ENCODE measurements at regions not wholly inside any gene's neighbourhood (a gene's known extent, or its start where the extent isn't known, plus 50 kb on each side); places are given as distances from the start of the nearest gene placed in this dataset.

GRCh38 chr20:12627485-12627884, 381.3 kb upstream of the SPTLC3 start:
- H3K9me3 Mint-ChIP-seq, result no peaks in the 10 kb centered on the region
- H3K9ac ChIP-seq, result no peak overlapping the region
- no peaks in the 10 kb centered on the region for H3K36me3 ChIP-seq
- no peak overlapping the region for H3K4me2 ChIP-seq
- no peak overlapping the region for H3K4me3 Mint-ChIP-seq
- no peak overlapping the region for H3K27ac Mint-ChIP-seq
- no peaks in the 10 kb centered on the region for H3K27me3 Mint-ChIP-seq (ENCODE audit: insufficient read depth, low read depth)
- TF ChIP-seq EZH2 (IDR thresholded peaks at IDR 0.05), result no peak
- no peaks in the 10 kb centered on the region for H3K27me3 ChIP-seq
- no peak for DNase-seq (ENCODE audit: low spot score)
- no peak overlapping the region for H2AFZ ChIP-seq (replicated peaks)
- H3K79me2 ChIP-seq (ENCODE audit: low read depth), result no peaks in the 10 kb centered on the region
- no peaks in the 10 kb centered on the region for H3K36me3 Mint-ChIP-seq
- no peaks in the 10 kb centered on the region for H3K9me3 ChIP-seq (ENCODE audit: low read depth)
- H4K20me1 ChIP-seq (ENCODE audit: low read depth), result no peaks in the 10 kb centered on the region
- no peak overlapping the region for H3K27ac ChIP-seq
- no peaks in the 10 kb centered on the region for H3K4me1 Mint-ChIP-seq
- H3K4me1 ChIP-seq, result no peaks in the 10 kb centered on the region
- no peak overlapping the region for H3K4me3 ChIP-seq
- no peaks in the 10 kb centered on the region for H3F3A ChIP-seq (ENCODE audit: low read depth)

GRCh38 chr20:12638633-12639312, 370.0 kb upstream of the SPTLC3 start:
- Histone ChIP-seq H3F3A (ENCODE audit: low read depth) (no peaks in the 10 kb centered on the region), H3K27me3 (no peaks in the 10 kb centered on the region), H3K79me2 (ENCODE audit: low read depth) (no peaks in the 10 kb centered on the region), H3K9ac (no peak overlapping the region), H3K36me3 (no peaks in the 10 kb centered on the region), H3K27ac (no peak overlapping the region), H2AFZ (replicated peaks) (no peak overlapping the region), H3K4me3 (no peak overlapping the region), H4K20me1 (ENCODE audit: low read depth) (no peaks in the 10 kb centered on the region), H3K9me3 (ENCODE audit: low read depth) (no peaks in the 10 kb centered on the region), H3K4me1 (peaks cover 20% of the 10 kb centered on the region), H3K4me2 (no peak overlapping the region)
- H3K4me1 Mint-ChIP-seq, result peaks cover 18% of the 10 kb centered on the region
- H3K9me3 Mint-ChIP-seq, result no peaks in the 10 kb centered on the region
- H3K27ac Mint-ChIP-seq, result no peak overlapping the region
- H3K4me3 Mint-ChIP-seq, result no peak overlapping the region
- peaks cover 5% of the 10 kb centered on the region for H3K27me3 Mint-ChIP-seq (ENCODE audit: insufficient read depth, low read depth)
- no peaks in the 10 kb centered on the region for H3K36me3 Mint-ChIP-seq
- TF ChIP-seq CTCF (IDR thresholded peaks at IDR 0.05) (no peak), EZH2phosphoT487 (IDR thresholded peaks at IDR 0.05) (no peak), EZH2 (IDR thresholded peaks at IDR 0.05) (no peak)
- peak; percentile 45 for DNase-seq (ENCODE audit: low spot score)

GRCh38 chr20:12640251-12640650, 368.5 kb upstream of the SPTLC3 start:
- Histone ChIP-seq H3K9me3 (ENCODE audit: low read depth) (no peaks in the 10 kb centered on the region), H3K4me1 (peaks cover 20% of the 10 kb centered on the region), H3K27me3 (no peaks in the 10 kb centered on the region), H3K4me3 (no peak overlapping the region), H3K9ac (no peak overlapping the region), H4K20me1 (ENCODE audit: low read depth) (no peaks in the 10 kb centered on the region), H3F3A (ENCODE audit: low read depth) (no peaks in the 10 kb centered on the region), H2AFZ (replicated peaks) (no peak overlapping the region), H3K4me2 (peak overlapping the region; percentile 10), H3K36me3 (no peaks in the 10 kb centered on the region), H3K27ac (no peak overlapping the region), H3K79me2 (ENCODE audit: low read depth) (no peaks in the 10 kb centered on the region)
- Mint-ChIP-seq H3K9me3 (no peaks in the 10 kb centered on the region), H3K4me3 (no peak overlapping the region), H3K36me3 (no peaks in the 10 kb centered on the region), H3K27me3 (ENCODE audit: insufficient read depth, low read depth) (peaks cover 5% of the 10 kb centered on the region), H3K4me1 (peaks cover 18% of the 10 kb centered on the region), H3K27ac (no peak overlapping the region)
- TF ChIP-seq EZH2 (IDR thresholded peaks at IDR 0.05) (no peak), CTCF (IDR thresholded peaks at IDR 0.05) (no peak), EZH2phosphoT487 (IDR thresholded peaks at IDR 0.05) (no peak)
- DNase-seq (ENCODE audit: low spot score), result no peak

- Histone ChIP-seq H3K9ac (no peak overlapping the region), H3K9me3 (ENCODE audit: low read depth) (no peaks in the 10 kb centered on the region), H3K4me1 (peaks cover 20% of the 10 kb centered on the region), H4K20me1 (ENCODE audit: low read depth) (no peaks in the 10 kb centered on the region), H3K36me3 (no peaks in the 10 kb centered on the region), H2AFZ (replicated peaks) (no peak overlapping the region), H3K4me2 (no peak overlapping the region), H3K79me2 (ENCODE audit: low read depth) (no peaks in the 10 kb centered on the region), H3K4me3 (no peak overlapping the region), H3F3A (ENCODE audit: low read depth) (no peaks in the 10 kb centered on the region), H3K27me3 (no peaks in the 10 kb centered on the region), H3K27ac (no peak overlapping the region)
- TF ChIP-seq EZH2phosphoT487 (IDR thresholded peaks at IDR 0.05) (no peak), CTCF (IDR thresholded peaks at IDR 0.05) (no peak), EZH2 (IDR thresholded peaks at IDR 0.05) (no peak)
- Mint-ChIP-seq H3K27me3 (ENCODE audit: insufficient read depth, low read depth) (peaks cover 9% of the 10 kb centered on the region), H3K4me1 (peaks cover 18% of the 10 kb centered on the region), H3K27ac (no peak overlapping the region), H3K9me3 (no peaks in the 10 kb centered on the region), H3K4me3 (no peak overlapping the region), H3K36me3 (no peaks in the 10 kb centered on the region)
- DNase-seq (ENCODE audit: low spot score), result no peak
Observed at GRCh38 chr20:12641619-12642018, 367.2 kb upstream of the SPTLC3 start.
